HepG2 (cell line): ENCODE measurements at regions not wholly inside any gene's neighbourhood (a gene's known extent, or its start where the extent isn't known, plus 50 kb on each side); places are given as distances from the start of the nearest gene placed in this dataset.

ENCODE experiments used
- ATAC-seq: fragments of 200-7000 bp; cut with Tn5 transposase; 3 replicates; pipeline ENCODE4 v1.9.1; 2020; ENCODE audit warnings: mild to moderate bottlenecking, moderate library complexity
- BruUV-seq: library from RNA; stranded (reverse); fragments of 400-500 nt; replicated peaks from 2 replicates; lab custom pipeline; 2021; lab: Mats Ljungman, UMichigan
- CTCF ChIA-PET: fragments of 300-600 bp; formaldehyde crosslinking; extraction: SDS; loops from one replicate; lab custom pipeline; 2021; ENCODE audit warnings: low total read pairs, inconsistent platforms, low intra/inter-chr PET ratio; lab: Yijun Ruan, JAX
- POLR2A ChIA-PET: fragments of 350-600 bp; sonication (Branson Sonifier 250); formaldehyde crosslinking; loops from one replicate; lab custom pipeline; 2020; ENCODE audit warnings: antibody characterized with exemption, inconsistent platforms; lab: Yijun Ruan, JAX
- DNase-seq: peaks from one replicate; pipeline ENCODE4 v3.0.0-alpha.2; 2015; ENCODE audit warnings: low spot score
- FAIRE-seq: peaks from 3 replicates; lab custom pipeline; 2011; peaks lifted over from hg19 to GRCh38; lab: Jason Lieb, UNC
- H2AFZ ChIP-seq: one replicate; pipeline ENCODE4 v1.6.1; 2011; ENCODE audit warnings: low read length, inconsistent platforms
- H3K27ac ChIP-seq: fragments of 300-600 bp; 3 replicates; pipeline ENCODE4 v1.8.0; 2011; ENCODE audit warnings: mixed run types, mild to moderate bottlenecking, mixed read lengths, low read length, inconsistent platforms; ENCODE audit not compliant: insufficient read depth; ENCODE audit errors: extremely low read length
- H3K27me3 ChIP-seq, 2 experiments: fragments of 200-600 bp in 1 of 2; 2 replicates in 1 of 2; 3 replicates in 1 of 2; pipeline versions ENCODE4 v1.6.0 to v1.8.0; 2011; ENCODE audit warnings: low read length in 2 of 2, mild to moderate bottlenecking in 2 of 2, moderate library complexity in 2 of 2, inconsistent platforms in 1 of 2; ENCODE audit not compliant: insufficient read depth in 2 of 2, control insufficient read depth in 1 of 2
- H3K36me3 ChIP-seq, 2 experiments: fragments of 200-600 bp in 1 of 2; replicated peaks in 1 of 2; 2 replicates in 1 of 2; 3 replicates in 1 of 2; pipeline versions ENCODE4 v1.5.1 to v1.8.0; 2011; ENCODE audit warnings: low read length in 2 of 2, inconsistent platforms in 1 of 2; ENCODE audit not compliant: insufficient read depth in 2 of 2, control insufficient read depth in 1 of 2
- H3K4me1 ChIP-seq: 2 replicates; pipeline ENCODE4 v1.5.1; 2012; ENCODE audit warnings: low read length, inconsistent platforms; ENCODE audit not compliant: insufficient read depth
- H3K4me2 ChIP-seq: 2 replicates; pipeline ENCODE4 v1.6.0; 2011; ENCODE audit warnings: low read depth, low read length, inconsistent platforms
- H3K4me3 ChIP-seq, 3 experiments: fragments of 200-600 bp in 1 of 3; sonication (generic), shearing (Covaris generic) in 1 of 3; replicated peaks in 1 of 3; 2 replicates each; pipeline ENCODE4 v1.5.1; 2011 to 2016; ENCODE audit warnings: low read length in 3 of 3, inconsistent platforms in 2 of 3, low read depth in 2 of 3, mild to moderate bottlenecking in 2 of 3, control low read depth in 1 of 3, mixed read lengths in 1 of 3; ENCODE audit not compliant: insufficient read depth in 1 of 3
- H3K79me2 ChIP-seq: one replicate; pipeline ENCODE4 v1.6.1; 2011; ENCODE audit warnings: low read length, inconsistent platforms; ENCODE audit not compliant: insufficient read depth
- H3K9ac ChIP-seq: 2 replicates; pipeline ENCODE4 v1.6.0; 2011; ENCODE audit warnings: mild to moderate bottlenecking, low read depth, low read length, inconsistent platforms; ENCODE audit not compliant: insufficient read depth
- H3K9me3 ChIP-seq: 2 replicates; pipeline ENCODE4 v1.5.1; 2012; ENCODE audit warnings: mild to moderate bottlenecking, low read length
- H4K20me1 ChIP-seq: 2 replicates; pipeline ENCODE4 v1.6.0; 2011; ENCODE audit warnings: inconsistent platforms, mild to moderate bottlenecking, low read length, moderate library complexity; ENCODE audit not compliant: insufficient read depth
- ATRX ChIP-seq: sonication (generic); formaldehyde crosslinking; IDR thresholded peaks from 2 replicates; pipeline ENCODE4 v1.4.0; 2020; ENCODE audit warnings: missing genetic modification reagents, borderline replicate concordance
- CCDC6 ChIP-seq: sonication (generic); formaldehyde crosslinking; IDR thresholded peaks from 2 replicates; pipeline ENCODE4 v1.8.1; 2022; ENCODE audit warnings: mild to moderate bottlenecking, missing genetic modification reagents, moderate library complexity
- HMG20B ChIP-seq: conservative IDR thresholded peaks from 2 replicates; pipeline ENCODE4 v1.6.1; 2016; ENCODE audit warnings: missing genetic modification reagents, missing compliant biosample characterization
- SP5 ChIP-seq: IDR thresholded peaks from 2 replicates; pipeline ENCODE4 v1.6.1; 2016; ENCODE audit warnings: low read depth, borderline replicate concordance
- TGIF2 ChIP-seq: IDR thresholded peaks from 2 replicates; pipeline ENCODE4 v1.6.1; 2016; ENCODE audit warnings: control low read depth, missing compliant biosample characterization
- USF2 ChIP-seq, 2 experiments: sonication (generic) in 1 of 2; formaldehyde crosslinking in 1 of 2; IDR thresholded peaks; 2 replicates each; pipeline versions ENCODE4 v1.5.1 to v1.6.1; 2011 to 2020; ENCODE audit warnings: borderline replicate concordance in 1 of 2, low read depth in 1 of 2, low read length in 1 of 2, mild to moderate bottlenecking in 1 of 2, missing genetic modification reagents in 1 of 2, moderate library complexity in 1 of 2
- ZFYVE20 ChIP-seq: sonication (generic); formaldehyde crosslinking; IDR thresholded peaks from 2 replicates; pipeline ENCODE4 v1.8.0; 2023; ENCODE audit warnings: low read depth, mild to moderate bottlenecking, moderate library complexity, missing genetic modification reagents, borderline replicate concordance
- ZGPAT ChIP-seq: IDR thresholded peaks from 2 replicates; pipeline ENCODE4 v1.6.1; 2016; ENCODE audit warnings: mild to moderate bottlenecking
- ZNF644 ChIP-seq: IDR thresholded peaks from 2 replicates; pipeline ENCODE4 v1.6.1; 2016; ENCODE audit warnings: low read depth
- ZNF703 ChIP-seq: sonication (generic); formaldehyde crosslinking; IDR thresholded peaks from 2 replicates; pipeline ENCODE4 v1.5.1; 2020; ENCODE audit warnings: missing genetic modification reagents, mild to moderate bottlenecking, moderate library complexity, borderline replicate concordance
- WGBS: methylation state at CpG from one replicate; pipeline ENCODE4 v1.1.6; 2017; ENCODE audit warnings: low lambda C conversion rate; 5-methylcytosine and 5-hydroxymethylcytosine counted together
- in situ Hi-C: cut with HindIII; loops from 2 replicates; pipeline ENCODE4 v1.10.0; 2017; ENCODE audit warnings: low pct_unique_long_range_greater_than_20kb; ENCODE audit not compliant: extremely low pct_ligation_motif_present
- intact Hi-C: fragments of 100-400 bp; cut with micrococcal nuclease; formaldehyde crosslinking; loops from one replicate; pipeline ENCODE4 v1.10.0; 2022; ENCODE audit not compliant: unreplicated experiment

GRCh38 chr18:10094154-10094553 is 180.3 kb downstream of the VAPA start:
- Histone ChIP-seq H3K36me3 (no peaks in the 10 kb centered on the region), H3K4me3 (no peak overlapping the region), H3K9me3 (no peaks in the 10 kb centered on the region), H3K9ac (no peak overlapping the region), H3K27me3 (no peaks in the 10 kb centered on the region; a peak in 1 of 5 replicates), H4K20me1 (no peaks in the 10 kb centered on the region; the same call in 1 of the 2 replicates), H2AFZ (no peak overlapping the region), H3K4me1 (peaks cover 17% of the 10 kb centered on the region), H3K4me2 (no peak overlapping the region), H3K27ac (no peak overlapping the region), H3K79me2 (no peaks in the 10 kb centered on the region)
- ATAC-seq (no peak), DNase-seq (no peak), FAIRE-seq (no peak)
- intact Hi-C loops: no loop called here
- WGBS: 0% methylated on average over 1 of the region's 1 CpG
- no TSS peak for BruUV-seq
- ChIA-PET CTCF (no interaction called here), POLR2A (no interaction called here)
- TF ChIP-seq SP5 (CRISPR knock-in tag): no peak
- TF ChIP-seq ZGPAT (CRISPR knock-in tag): no peak
- no peak for TF ChIP-seq ZNF644 (CRISPR knock-in tag)
- TF ChIP-seq USF2 (IDR thresholded peaks at IDR 0.05; ENCODE audit: low read depth, low read length): no peak
- TF ChIP-seq USF2 (CRISPR knock-in tag; IDR thresholded peaks at IDR 0.05; ENCODE audit: borderline replicate concordance): no peak
- in situ Hi-C loops: no loop called here

GRCh38 chr18:10094655-10095054 is 180.8 kb downstream of the VAPA start:
- Histone ChIP-seq H3K36me3 (no peaks in the 10 kb centered on the region), H3K27me3 (no peaks in the 10 kb centered on the region; a peak in 1 of 5 replicates), H2AFZ (no peak overlapping the region), H3K79me2 (no peaks in the 10 kb centered on the region), H3K9me3 (no peaks in the 10 kb centered on the region), H3K4me2 (no peak overlapping the region), H3K27ac (no peak overlapping the region), H3K4me3 (no peak overlapping the region), H4K20me1 (no peaks in the 10 kb centered on the region; the same call in 1 of the 2 replicates), H3K9ac (no peak overlapping the region), H3K4me1 (peaks cover 17% of the 10 kb centered on the region)
- FAIRE-seq (no peak), ATAC-seq (no peak), DNase-seq (no peak)
- intact Hi-C loops (no loop called here), in situ Hi-C loops (no loop called here)
- WGBS: 11% methylated on average over 1 of the region's 1 CpG
- no peak for TF ChIP-seq ZNF703
- no peak for TF ChIP-seq ZFYVE20 (CRISPR knock-in tag)
- no peak for TF ChIP-seq CCDC6 (CRISPR knock-in tag)
- no peak for TF ChIP-seq ATRX (CRISPR knock-in tag)
- TF ChIP-seq TGIF2 (CRISPR knock-in tag): no peak
- TF ChIP-seq HMG20B (CRISPR knock-in tag): no peak
- no TSS peak for BruUV-seq
- ChIA-PET POLR2A (no interaction called here), CTCF (no interaction called here)
